K562 (cell line): ENCODE measurements at regions not wholly inside any gene's neighbourhood (a gene's known extent, or its start where the extent isn't known, plus 50 kb on each side); places are given as distances from the start of the nearest gene placed in this dataset.

Source experiments
- BHLHE40 ChIP-seq: IDR thresholded peaks from 2 replicates; pipeline ENCODE4 v1.6.1; 2011; ENCODE audit warnings: low read length, improper control_type of control experiment
- BRD4 ChIP-seq: fragments of 200-600 bp; sonication (generic); IDR thresholded peaks from 2 replicates; pipeline ENCODE4 v1.6.1; 2017; ENCODE audit warnings: inconsistent platforms
- CBX3 ChIP-seq, 2 experiments: IDR thresholded peaks; 1 replicate in 1 of 2; 2 replicates in 1 of 2; pipeline ENCODE4 v1.6.1; 2012; ENCODE audit warnings: inconsistent platforms in 2 of 2, low read length in 2 of 2, borderline replicate concordance in 1 of 2, control low read depth in 1 of 2
- DNMT1 ChIP-seq: fragments of 450-650 bp; IDR thresholded peaks from 2 replicates; pipeline ENCODE4 v1.6.1; 2016; ENCODE audit warnings: antibody characterized with exemption, mild to moderate bottlenecking
- GABPA ChIP-seq: fragments of 200-800 bp; sonication (Bioruptor generic); conservative IDR thresholded peaks from 2 replicates; pipeline ENCODE4 v1.6.1; 2016; ENCODE audit warnings: low read depth, missing genetic modification characterization, missing compliant biosample characterization
- MXI1 ChIP-seq: IDR thresholded peaks from 2 replicates; pipeline ENCODE4 v1.6.1; 2011; ENCODE audit warnings: low read depth, mild to moderate bottlenecking, improper control_type of control experiment, low read length
- POLR2A ChIP-seq: fragments of 450-650 bp; conservative IDR thresholded peaks from 2 replicates; pipeline ENCODE4 v1.6.1; 2016
- TCF7L2 ChIP-seq: fragments of 150-350 bp; IDR thresholded peaks from 2 replicates; pipeline ENCODE4 v1.6.1; 2016; ENCODE audit warnings: low read depth, mild to moderate bottlenecking, low read length, moderate library complexity
- ZFP30 ChIP-seq: fragments of 250-450 bp; sonication (Bioruptor Pico); IDR thresholded peaks from 2 replicates; pipeline ENCODE4 v1.8.0; 2022; ENCODE audit warnings: moderate library complexity, mild to moderate bottlenecking, inconsistent platforms, borderline replicate concordance
- ZNF764 ChIP-seq: fragments of 250-450 bp; sonication (Bioruptor Pico); IDR thresholded peaks from 2 replicates; pipeline ENCODE4 v1.4.0; 2020; ENCODE audit warnings: low read depth, mild to moderate bottlenecking, moderate library complexity
- TF ChIP-seq, protein P1 (sequence below), 2 experiments: fragments of 450-650 bp; formaldehyde crosslinking in 1 of 2; IDR thresholded peaks; 2 replicates each; pipeline versions ENCODE4 v1.4.0 to v1.6.1; 2014 to 2020; ENCODE audit warnings: mild to moderate bottlenecking in 2 of 2, borderline replicate concordance in 1 of 2, low read depth in 1 of 2
- TF ChIP-seq, protein P2 (sequence below): fragments of 250-450 bp; sonication (Bioruptor Pico); IDR thresholded peaks from 2 replicates; pipeline ENCODE4 v1.4.0; 2020; ENCODE audit warnings: mild to moderate bottlenecking, moderate library complexity
- TF ChIP-seq, protein P3 (sequence below): fragments of 250-450 bp; sonication (Bioruptor Pico); IDR thresholded peaks from 2 replicates; pipeline ENCODE4 v1.5.0; 2021
- TF ChIP-seq, protein P4 (sequence below), 3 experiments: fragments of 200-800 bp in 1 of 3; sonication (Bioruptor generic) in 1 of 3; sonication (generic) in 1 of 3; formaldehyde crosslinking in 1 of 3; IDR thresholded peaks; 2 replicates each; pipeline versions ENCODE4 v1.6.1 to v1.8.0; 2016 to 2022; ENCODE audit warnings: mild to moderate bottlenecking in 2 of 3, missing compliant biosample characterization in 2 of 3, missing genetic modification characterization in 2 of 3, missing genetic modification reagents in 1 of 3

DNA sequence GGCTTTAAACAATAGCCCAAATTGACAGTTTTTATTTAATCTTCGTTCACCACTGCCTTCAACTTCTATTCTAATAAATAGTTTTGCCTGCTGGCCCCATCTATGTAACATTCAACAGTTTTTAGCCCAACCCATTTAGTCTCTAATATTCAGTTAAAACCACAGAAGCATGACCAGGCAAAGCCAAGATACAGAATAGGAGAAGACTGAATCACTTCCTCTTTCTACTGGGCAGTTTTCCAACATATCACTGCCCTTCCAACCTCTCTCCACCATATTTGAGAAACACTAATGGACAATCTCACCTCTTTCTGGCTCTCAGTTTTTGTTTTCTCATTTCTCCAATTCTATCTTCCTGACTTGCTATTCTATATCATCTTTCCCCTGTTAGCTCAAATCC, 352.9 kb downstream of the DNAH5 start:
- no peak for TF ChIP-seq ZFP30 (CRISPR knock-in tag)
- TF ChIP-seq, protein P1, sequence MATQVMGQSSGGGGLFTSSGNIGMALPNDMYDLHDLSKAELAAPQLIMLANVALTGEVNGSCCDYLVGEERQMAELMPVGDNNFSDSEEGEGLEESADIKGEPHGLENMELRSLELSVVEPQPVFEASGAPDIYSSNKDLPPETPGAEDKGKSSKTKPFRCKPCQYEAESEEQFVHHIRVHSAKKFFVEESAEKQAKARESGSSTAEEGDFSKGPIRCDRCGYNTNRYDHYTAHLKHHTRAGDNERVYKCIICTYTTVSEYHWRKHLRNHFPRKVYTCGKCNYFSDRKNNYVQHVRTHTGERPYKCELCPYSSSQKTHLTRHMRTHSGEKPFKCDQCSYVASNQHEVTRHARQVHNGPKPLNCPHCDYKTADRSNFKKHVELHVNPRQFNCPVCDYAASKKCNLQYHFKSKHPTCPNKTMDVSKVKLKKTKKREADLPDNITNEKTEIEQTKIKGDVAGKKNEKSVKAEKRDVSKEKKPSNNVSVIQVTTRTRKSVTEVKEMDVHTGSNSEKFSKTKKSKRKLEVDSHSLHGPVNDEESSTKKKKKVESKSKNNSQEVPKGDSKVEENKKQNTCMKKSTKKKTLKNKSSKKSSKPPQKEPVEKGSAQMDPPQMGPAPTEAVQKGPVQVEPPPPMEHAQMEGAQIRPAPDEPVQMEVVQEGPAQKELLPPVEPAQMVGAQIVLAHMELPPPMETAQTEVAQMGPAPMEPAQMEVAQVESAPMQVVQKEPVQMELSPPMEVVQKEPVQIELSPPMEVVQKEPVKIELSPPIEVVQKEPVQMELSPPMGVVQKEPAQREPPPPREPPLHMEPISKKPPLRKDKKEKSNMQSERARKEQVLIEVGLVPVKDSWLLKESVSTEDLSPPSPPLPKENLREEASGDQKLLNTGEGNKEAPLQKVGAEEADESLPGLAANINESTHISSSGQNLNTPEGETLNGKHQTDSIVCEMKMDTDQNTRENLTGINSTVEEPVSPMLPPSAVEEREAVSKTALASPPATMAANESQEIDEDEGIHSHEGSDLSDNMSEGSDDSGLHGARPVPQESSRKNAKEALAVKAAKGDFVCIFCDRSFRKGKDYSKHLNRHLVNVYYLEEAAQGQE (IDR thresholded peaks at IDR 0.05; ENCODE audit: borderline replicate concordance): no peak
- TF ChIP-seq, protein P1 (CRISPR knock-in tag; IDR thresholded peaks at IDR 0.05; ENCODE audit: low read depth): no peak
- no peak for TF ChIP-seq GABPA
- TF ChIP-seq, protein P2, sequence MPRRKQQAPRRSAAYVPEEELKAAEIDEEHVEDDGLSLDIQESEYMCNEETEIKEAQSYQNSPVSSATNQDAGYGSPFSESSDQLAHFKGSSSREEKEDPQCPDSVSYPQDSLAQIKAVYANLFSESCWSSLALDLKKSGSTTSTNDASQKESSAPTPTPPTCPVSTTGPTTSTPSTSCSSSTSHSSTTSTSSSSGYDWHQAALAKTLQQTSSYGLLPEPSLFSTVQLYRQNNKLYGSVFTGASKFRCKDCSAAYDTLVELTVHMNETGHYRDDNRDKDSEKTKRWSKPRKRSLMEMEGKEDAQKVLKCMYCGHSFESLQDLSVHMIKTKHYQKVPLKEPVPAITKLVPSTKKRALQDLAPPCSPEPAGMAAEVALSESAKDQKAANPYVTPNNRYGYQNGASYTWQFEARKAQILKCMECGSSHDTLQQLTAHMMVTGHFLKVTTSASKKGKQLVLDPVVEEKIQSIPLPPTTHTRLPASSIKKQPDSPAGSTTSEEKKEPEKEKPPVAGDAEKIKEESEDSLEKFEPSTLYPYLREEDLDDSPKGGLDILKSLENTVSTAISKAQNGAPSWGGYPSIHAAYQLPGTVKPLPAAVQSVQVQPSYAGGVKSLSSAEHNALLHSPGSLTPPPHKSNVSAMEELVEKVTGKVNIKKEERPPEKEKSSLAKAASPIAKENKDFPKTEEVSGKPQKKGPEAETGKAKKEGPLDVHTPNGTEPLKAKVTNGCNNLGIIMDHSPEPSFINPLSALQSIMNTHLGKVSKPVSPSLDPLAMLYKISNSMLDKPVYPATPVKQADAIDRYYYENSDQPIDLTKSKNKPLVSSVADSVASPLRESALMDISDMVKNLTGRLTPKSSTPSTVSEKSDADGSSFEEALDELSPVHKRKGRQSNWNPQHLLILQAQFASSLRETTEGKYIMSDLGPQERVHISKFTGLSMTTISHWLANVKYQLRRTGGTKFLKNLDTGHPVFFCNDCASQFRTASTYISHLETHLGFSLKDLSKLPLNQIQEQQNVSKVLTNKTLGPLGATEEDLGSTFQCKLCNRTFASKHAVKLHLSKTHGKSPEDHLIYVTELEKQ (CRISPR knock-in tag): no peak
- TF ChIP-seq BRD4: no peak
- TF ChIP-seq POLR2A: no peak
- no peak for TF ChIP-seq BHLHE40
- TF ChIP-seq, protein P3, sequence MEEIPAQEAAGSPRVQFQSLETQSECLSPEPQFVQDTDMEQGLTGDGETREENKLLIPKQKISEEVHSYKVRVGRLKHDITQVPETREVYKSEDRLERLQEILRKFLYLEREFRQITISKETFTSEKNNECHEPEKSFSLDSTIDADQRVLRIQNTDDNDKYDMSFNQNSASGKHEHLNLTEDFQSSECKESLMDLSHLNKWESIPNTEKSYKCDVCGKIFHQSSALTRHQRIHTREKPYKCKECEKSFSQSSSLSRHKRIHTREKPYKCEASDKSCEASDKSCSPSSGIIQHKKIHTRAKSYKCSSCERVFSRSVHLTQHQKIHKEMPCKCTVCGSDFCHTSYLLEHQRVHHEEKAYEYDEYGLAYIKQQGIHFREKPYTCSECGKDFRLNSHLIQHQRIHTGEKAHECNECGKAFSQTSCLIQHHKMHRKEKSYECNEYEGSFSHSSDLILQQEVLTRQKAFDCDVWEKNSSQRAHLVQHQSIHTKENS (CRISPR knock-in tag): no peak
- no peak for TF ChIP-seq ZNF764 (CRISPR knock-in tag)
- no peak for TF ChIP-seq CBX3 (IDR thresholded peaks at IDR 0.05; ENCODE audit: borderline replicate concordance in 1 of 2, low read length in 2 of 2)
- TF ChIP-seq TCF7L2: no peak
- TF ChIP-seq, protein P4, sequence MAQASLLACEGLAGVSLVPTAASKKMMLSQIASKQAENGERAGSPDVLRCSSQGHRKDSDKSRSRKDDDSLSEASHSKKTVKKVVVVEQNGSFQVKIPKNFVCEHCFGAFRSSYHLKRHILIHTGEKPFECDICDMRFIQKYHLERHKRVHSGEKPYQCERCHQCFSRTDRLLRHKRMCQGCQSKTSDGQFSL (CRISPR knock-in tag; IDR thresholded peaks at IDR 0.05): no peak
- TF ChIP-seq, protein P4 (tag; IDR thresholded peaks at IDR 0.05): no peak
- TF ChIP-seq DNMT1: no peak
- TF ChIP-seq MXI1: no peak
